GM12878 (cell line): ENCODE measurements at regions not wholly inside any gene's neighbourhood (a gene's known extent, or its start where the extent isn't known, plus 50 kb on each side); places are given as distances from the start of the nearest gene placed in this dataset.

Source experiments
- BMI1 ChIP-seq: fragments of 450-650 bp; IDR thresholded peaks from 2 replicates; pipeline ENCODE4 v1.6.1; 2016; ENCODE audit warnings: mild to moderate bottlenecking, moderate library complexity, borderline replicate concordance
- CBX5 ChIP-seq: sonication (generic); IDR thresholded peaks from 2 replicates; pipeline ENCODE4 v1.6.1; 2016; ENCODE audit warnings: low read depth, moderate library complexity, mild to moderate bottlenecking, inconsistent platforms
- CTCF ChIP-seq, 3 experiments: IDR thresholded peaks in 2 of 3; conservative IDR thresholded peaks in 1 of 3; 2 replicates each; pipeline ENCODE4 v1.5.1; 2011; ENCODE audit warnings: low read depth in 3 of 3, low read length in 3 of 3, mild to moderate bottlenecking in 3 of 3, control low read depth in 2 of 3, moderate library complexity in 2 of 3, inconsistent platforms in 1 of 3, mixed read lengths in 1 of 3; ENCODE audit not compliant: control insufficient read depth in 2 of 3, insufficient read depth in 1 of 3; ENCODE audit errors: extremely low read depth in 1 of 3
- EGR1 ChIP-seq, 2 experiments: IDR thresholded peaks; 1 replicate in 1 of 2; 2 replicates in 1 of 2; pipeline ENCODE4 v1.6.1; 2011 to 2012; ENCODE audit warnings: low read depth in 2 of 2, low read length in 2 of 2, borderline replicate concordance in 1 of 2, mild to moderate bottlenecking in 1 of 2, moderate library complexity in 1 of 2
- ETV6 ChIP-seq, 2 experiments: fragments of 450-650 bp in 1 of 2; IDR thresholded peaks in 1 of 2; conservative IDR thresholded peaks in 1 of 2; 2 replicates each; pipeline ENCODE4 v1.6.1; 2014; ENCODE audit warnings: antibody characterized with exemption in 1 of 2, borderline replicate concordance in 1 of 2, low read depth in 1 of 2, mild to moderate bottlenecking in 1 of 2, moderate library complexity in 1 of 2
- POLR2AphosphoS5 ChIP-seq: IDR thresholded peaks from 2 replicates; pipeline ENCODE4 v1.6.1; 2011; ENCODE audit warnings: mild to moderate bottlenecking, low read length, inconsistent platforms
- TARDBP ChIP-seq: IDR thresholded peaks from 2 replicates; pipeline ENCODE4 v1.6.1; 2016; ENCODE audit warnings: borderline replicate concordance

DNA sequence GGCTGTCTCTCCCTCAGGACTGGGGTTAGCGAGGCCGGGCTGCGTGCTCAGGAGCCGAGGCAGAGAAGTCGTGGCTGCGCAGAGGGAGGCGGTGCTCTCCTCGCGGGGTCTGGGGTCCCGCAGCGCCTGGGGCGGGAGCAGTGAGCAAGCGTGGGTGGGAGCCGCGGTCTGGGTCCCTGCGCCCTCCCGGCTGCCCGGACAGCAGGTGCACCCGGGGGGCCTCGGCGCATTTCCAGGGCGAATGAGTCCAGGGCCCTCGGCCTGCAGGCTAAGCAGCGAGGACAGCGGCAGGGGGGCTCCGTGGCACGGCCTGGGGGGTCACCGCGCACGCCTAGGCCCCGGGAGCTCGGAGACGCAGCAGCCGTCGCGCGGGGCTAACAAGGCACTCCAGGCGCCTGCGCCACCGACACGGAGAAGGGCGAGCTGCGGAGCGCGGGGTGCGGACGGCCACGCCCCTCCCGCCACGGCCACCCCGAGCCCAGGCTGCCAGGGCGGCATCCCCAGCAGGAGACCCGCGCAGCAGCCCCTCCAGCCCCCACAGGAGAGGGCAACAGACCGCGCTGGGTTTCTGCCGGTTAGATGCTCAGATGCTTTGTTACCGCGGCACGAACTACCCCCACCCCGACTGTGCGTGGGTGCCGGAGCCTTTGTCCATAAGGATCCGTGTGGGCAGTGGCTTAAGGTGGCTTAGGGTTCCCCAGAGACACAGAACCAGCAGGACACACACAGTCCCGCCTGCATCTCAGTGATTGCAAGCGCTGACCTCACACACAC is 117.7 kb upstream of the C14orf180 start:
- no peak for TF ChIP-seq CTCF (IDR thresholded peaks at IDR 0.05 in 2 of 3, conservative IDR thresholded peaks at IDR 0.05 in 1 of 3; ENCODE audit: control insufficient read depth in 2 of 3, extremely low read depth in 1 of 3, insufficient read depth in 1 of 3, low read depth in 3 of 3, low read length in 3 of 3)
- no peak for TF ChIP-seq CBX5
- TF ChIP-seq POLR2AphosphoS5 = no peak
- no peak for TF ChIP-seq TARDBP
- no peak for TF ChIP-seq EGR1 (IDR thresholded peaks at IDR 0.05; ENCODE audit: borderline replicate concordance in 1 of 2, low read depth in 2 of 2, low read length in 2 of 2)
- no peak for TF ChIP-seq ETV6 (conservative IDR thresholded peaks at IDR 0.05 in 1 of 2, IDR thresholded peaks at IDR 0.05 in 1 of 2; ENCODE audit: borderline replicate concordance in 1 of 2, low read depth in 1 of 2)
- no peak for TF ChIP-seq BMI1
